HFFc6 (cell line): ENCODE measurements at regions not wholly inside any gene's neighbourhood (a gene's known extent, or its start where the extent isn't known, plus 50 kb on each side); places are given as distances from the start of the nearest gene placed in this dataset.

Source experiments
- DNase-seq: peaks from one replicate; pipeline ENCODE4 v3.0.0-alpha.2; 2018
- H3K27ac Mint-ChIP-seq: 2 replicates; pipeline ENCODE4 v1.8.0; 2020; ENCODE audit warnings: mild to moderate bottlenecking, mixed read lengths
- H3K27me3 Mint-ChIP-seq: 2 replicates; pipeline ENCODE4 v1.8.0; 2021; ENCODE audit warnings: mild to moderate bottlenecking, moderate library complexity, mixed read lengths; ENCODE audit not compliant: insufficient read depth
- H3K36me3 Mint-ChIP-seq: 2 replicates; pipeline ENCODE4 v1.8.0; 2021; ENCODE audit warnings: low read depth, mixed read lengths
- H3K4me1 Mint-ChIP-seq: 2 replicates; pipeline ENCODE4 v1.8.0; 2020; ENCODE audit warnings: low read depth, mixed read lengths
- H3K4me3 Mint-ChIP-seq: 2 replicates; pipeline ENCODE4 v1.8.0; 2020; ENCODE audit warnings: mild to moderate bottlenecking, moderate library complexity, mixed read lengths
- H3K9me3 Mint-ChIP-seq: 2 replicates; pipeline ENCODE4 v1.8.0; 2020; ENCODE audit warnings: mild to moderate bottlenecking, mixed read lengths
- CTCF ChIP-seq: fragments of 200-600 bp; sonication (generic); IDR thresholded peaks from 2 replicates; pipeline ENCODE4 v1.5.0; 2021; ENCODE audit warnings: antibody characterized with exemption, mild to moderate bottlenecking

- H3K27ac Mint-ChIP-seq: no peak overlapping the region
- peaks cover 9% of the 10 kb centered on the region for H3K4me1 Mint-ChIP-seq
Observed at GRCh38 chr13:37953696-37954095, 84.1 kb upstream of the TRPC4 start.

GRCh38 chr13:37950016-37950415, 80.4 kb upstream of the TRPC4 start:
- H3K4me3 Mint-ChIP-seq: no peak overlapping the region
- no peaks in the 10 kb centered on the region; the same call in 1 of the 2 replicates for H3K27me3 Mint-ChIP-seq
- TF ChIP-seq CTCF: no peak
- no peaks in the 10 kb centered on the region for H3K9me3 Mint-ChIP-seq
- DNase-seq: no peak
- peaks cover 9% of the 10 kb centered on the region for H3K4me1 Mint-ChIP-seq
- no peaks in the 10 kb centered on the region for H3K36me3 Mint-ChIP-seq
- no peak overlapping the region for H3K27ac Mint-ChIP-seq

More at GRCh38 chr13:37953696-37954095, 84.1 kb upstream of the TRPC4 start:
- H3K27me3 Mint-ChIP-seq: no peaks in the 10 kb centered on the region; the same call in 1 of the 2 replicates
- TF ChIP-seq CTCF: no peak
- no peaks in the 10 kb centered on the region for H3K9me3 Mint-ChIP-seq
- H3K36me3 Mint-ChIP-seq: no peaks in the 10 kb centered on the region
- H3K4me3 Mint-ChIP-seq: no peak overlapping the region
- no peak for DNase-seq

- H3K36me3 Mint-ChIP-seq: no peaks in the 10 kb centered on the region
- H3K9me3 Mint-ChIP-seq: no peaks in the 10 kb centered on the region
- DNase-seq: no peak
- peaks cover 8% of the 10 kb centered on the region for H3K4me1 Mint-ChIP-seq
- no peak for TF ChIP-seq CTCF
- no peaks in the 10 kb centered on the region for H3K27me3 Mint-ChIP-seq
- no peak overlapping the region for H3K27ac Mint-ChIP-seq
- no peak overlapping the region for H3K4me3 Mint-ChIP-seq
Observed at GRCh38 chr13:37947419-37948140, 78.0 kb upstream of the TRPC4 start.

- no peaks in the 10 kb centered on the region for H3K9me3 Mint-ChIP-seq
- no peak overlapping the region for H3K27ac Mint-ChIP-seq
- TF ChIP-seq CTCF: no peak
- H3K4me1 Mint-ChIP-seq: no peaks in the 10 kb centered on the region
- H3K36me3 Mint-ChIP-seq: no peaks in the 10 kb centered on the region
- no peak overlapping the region for H3K4me3 Mint-ChIP-seq
- DNase-seq: no peak
- no peaks in the 10 kb centered on the region for H3K27me3 Mint-ChIP-seq
Observed at GRCh38 chr13:37945651-37946575, 76.3 kb upstream of the TRPC4 start.

- Mint-ChIP-seq H3K4me3 (no peak overlapping the region), H3K27ac (no peak overlapping the region), H3K36me3 (no peaks in the 10 kb centered on the region), H3K9me3 (no peaks in the 10 kb centered on the region), H3K27me3 (no peaks in the 10 kb centered on the region), H3K4me1 (no peaks in the 10 kb centered on the region)
- no peak for DNase-seq
- TF ChIP-seq CTCF: peak; percentile 50
Observed at GRCh38 chr13:37944869-37945442, 75.4 kb upstream of the TRPC4 start.
